ENCODE measurements at regions not wholly inside any gene's neighbourhood (a gene's known extent, or its start where the extent isn't known, plus 50 kb on each side); places are given as distances from the start of the nearest gene placed in this dataset.

- Mint-ChIP-seq H3K27me3 (ENCODE audit: unreplicated experiment) (no peaks in the 10 kb centered on the region), H3K9me3 (ENCODE audit: unreplicated experiment) (peaks cover 10% of the 10 kb centered on the region), H3K27ac (ENCODE audit: unreplicated experiment) (no peak overlapping the region), H3K4me3 (ENCODE audit: unreplicated experiment) (no peak overlapping the region), H3K36me3 (ENCODE audit: unreplicated experiment) (no peaks in the 10 kb centered on the region), H3K4me1 (ENCODE audit: unreplicated experiment) (no peaks in the 10 kb centered on the region)
- DNase-seq (ENCODE audit: extremely low spot score, unreplicated experiment): no peak
- no peak for TF ChIP-seq CTCF (IDR thresholded peaks at IDR 0.05)
Observed at GRCh38 chr10:125605167-125605566, 77.8 kb downstream of the TEX36 start.

GRCh38 chr10:125602825-125603224, 80.1 kb downstream of the TEX36 start:
- no peaks in the 10 kb centered on the region for H3K36me3 Mint-ChIP-seq (ENCODE audit: unreplicated experiment)
- H3K4me3 Mint-ChIP-seq (ENCODE audit: unreplicated experiment): no peak overlapping the region

GRCh38 chr10:125599194-125599593, 83.8 kb downstream of the TEX36 start:
- Mint-ChIP-seq H3K4me1 (ENCODE audit: unreplicated experiment) (no peaks in the 10 kb centered on the region), H3K36me3 (ENCODE audit: unreplicated experiment) (no peaks in the 10 kb centered on the region), H3K9me3 (ENCODE audit: unreplicated experiment) (peaks cover 33% of the 10 kb centered on the region), H3K27ac (ENCODE audit: unreplicated experiment) (no peak overlapping the region), H3K27me3 (ENCODE audit: unreplicated experiment) (no peaks in the 10 kb centered on the region), H3K4me3 (ENCODE audit: unreplicated experiment) (no peak overlapping the region)
- DNase-seq (ENCODE audit: extremely low spot score, unreplicated experiment): peak; percentile 67
- TF ChIP-seq CTCF (IDR thresholded peaks at IDR 0.05): no peak

More at GRCh38 chr10:125602825-125603224, 80.1 kb downstream of the TEX36 start:
- no peaks in the 10 kb centered on the region for H3K27me3 Mint-ChIP-seq (ENCODE audit: unreplicated experiment)
- peaks cover 24% of the 10 kb centered on the region for H3K9me3 Mint-ChIP-seq (ENCODE audit: unreplicated experiment)
- DNase-seq (ENCODE audit: extremely low spot score, unreplicated experiment): peak; percentile 74
- no peak overlapping the region for H3K27ac Mint-ChIP-seq (ENCODE audit: unreplicated experiment)
- no peaks in the 10 kb centered on the region for H3K4me1 Mint-ChIP-seq (ENCODE audit: unreplicated experiment)
- no peak for TF ChIP-seq CTCF (IDR thresholded peaks at IDR 0.05)

- H3K27ac Mint-ChIP-seq (ENCODE audit: unreplicated experiment): no peak overlapping the region
- H3K27me3 Mint-ChIP-seq (ENCODE audit: unreplicated experiment): no peaks in the 10 kb centered on the region
- no peak overlapping the region for H3K4me3 Mint-ChIP-seq (ENCODE audit: unreplicated experiment)
- no peak for DNase-seq (ENCODE audit: extremely low spot score, unreplicated experiment)
- H3K9me3 Mint-ChIP-seq (ENCODE audit: unreplicated experiment): peaks cover 28% of the 10 kb centered on the region
- H3K4me1 Mint-ChIP-seq (ENCODE audit: unreplicated experiment): no peaks in the 10 kb centered on the region
- H3K36me3 Mint-ChIP-seq (ENCODE audit: unreplicated experiment): no peaks in the 10 kb centered on the region
- no peak for TF ChIP-seq CTCF (IDR thresholded peaks at IDR 0.05)
Observed at GRCh38 chr10:125595911-125596310, 87.1 kb downstream of the TEX36 start.

- TF ChIP-seq CTCF (IDR thresholded peaks at IDR 0.05): no peak
- no peaks in the 10 kb centered on the region for H3K36me3 Mint-ChIP-seq (ENCODE audit: unreplicated experiment)
- DNase-seq (ENCODE audit: extremely low spot score, unreplicated experiment): no peak
- no peak overlapping the region for H3K4me3 Mint-ChIP-seq (ENCODE audit: unreplicated experiment)
- peaks cover 21% of the 10 kb centered on the region for H3K9me3 Mint-ChIP-seq (ENCODE audit: unreplicated experiment)
- no peaks in the 10 kb centered on the region for H3K27me3 Mint-ChIP-seq (ENCODE audit: unreplicated experiment)
- H3K4me1 Mint-ChIP-seq (ENCODE audit: unreplicated experiment): no peaks in the 10 kb centered on the region
- no peak overlapping the region for H3K27ac Mint-ChIP-seq (ENCODE audit: unreplicated experiment)
Observed at GRCh38 chr10:125593644-125594043, 89.3 kb downstream of the TEX36 start.
